ENCODE measurements at regions not wholly inside any gene's neighbourhood (a gene's known extent, or its start where the extent isn't known, plus 50 kb on each side); places are given as distances from the start of the nearest gene placed in this dataset.

DNA sequence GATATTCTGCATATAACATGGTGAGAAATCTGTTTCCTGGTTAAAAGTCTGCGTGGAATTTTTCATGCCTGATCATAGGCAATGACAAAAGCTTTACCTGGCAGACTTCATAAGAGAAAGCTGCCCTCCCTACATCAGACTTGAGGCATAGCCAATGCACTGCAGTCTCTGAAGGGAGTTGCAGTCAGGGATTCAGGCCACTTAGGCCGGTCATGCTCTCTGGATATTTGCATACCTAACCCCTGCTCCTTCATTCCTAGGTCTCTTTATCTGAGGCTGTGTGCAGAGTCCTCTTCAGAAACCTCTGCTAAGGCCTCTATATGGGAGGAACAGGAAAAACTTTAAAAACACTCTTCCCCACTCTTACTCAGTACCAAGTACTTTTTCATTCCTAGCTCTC is 287.4 kb downstream of the PCDH17 start:
- TF ChIP-seq, protein P1, sequence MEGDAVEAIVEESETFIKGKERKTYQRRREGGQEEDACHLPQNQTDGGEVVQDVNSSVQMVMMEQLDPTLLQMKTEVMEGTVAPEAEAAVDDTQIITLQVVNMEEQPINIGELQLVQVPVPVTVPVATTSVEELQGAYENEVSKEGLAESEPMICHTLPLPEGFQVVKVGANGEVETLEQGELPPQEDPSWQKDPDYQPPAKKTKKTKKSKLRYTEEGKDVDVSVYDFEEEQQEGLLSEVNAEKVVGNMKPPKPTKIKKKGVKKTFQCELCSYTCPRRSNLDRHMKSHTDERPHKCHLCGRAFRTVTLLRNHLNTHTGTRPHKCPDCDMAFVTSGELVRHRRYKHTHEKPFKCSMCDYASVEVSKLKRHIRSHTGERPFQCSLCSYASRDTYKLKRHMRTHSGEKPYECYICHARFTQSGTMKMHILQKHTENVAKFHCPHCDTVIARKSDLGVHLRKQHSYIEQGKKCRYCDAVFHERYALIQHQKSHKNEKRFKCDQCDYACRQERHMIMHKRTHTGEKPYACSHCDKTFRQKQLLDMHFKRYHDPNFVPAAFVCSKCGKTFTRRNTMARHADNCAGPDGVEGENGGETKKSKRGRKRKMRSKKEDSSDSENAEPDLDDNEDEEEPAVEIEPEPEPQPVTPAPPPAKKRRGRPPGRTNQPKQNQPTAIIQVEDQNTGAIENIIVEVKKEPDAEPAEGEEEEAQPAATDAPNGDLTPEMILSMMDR (IDR thresholded peaks at IDR 0.05): no peak
- TF ChIP-seq POLR2AphosphoS5 (IDR thresholded peaks at IDR 0.05): no peak
- TF ChIP-seq POLR2A (IDR thresholded peaks at IDR 0.05): no peak
- no peak for TF ChIP-seq EP300 (IDR thresholded peaks at IDR 0.05)

Measured in gastroesophageal sphincter (tissue), 3 donors.